ENCODE measurements at regions not wholly inside any gene's neighbourhood (a gene's known extent, or its start where the extent isn't known, plus 50 kb on each side); places are given as distances from the start of the nearest gene placed in this dataset.

DNA sequence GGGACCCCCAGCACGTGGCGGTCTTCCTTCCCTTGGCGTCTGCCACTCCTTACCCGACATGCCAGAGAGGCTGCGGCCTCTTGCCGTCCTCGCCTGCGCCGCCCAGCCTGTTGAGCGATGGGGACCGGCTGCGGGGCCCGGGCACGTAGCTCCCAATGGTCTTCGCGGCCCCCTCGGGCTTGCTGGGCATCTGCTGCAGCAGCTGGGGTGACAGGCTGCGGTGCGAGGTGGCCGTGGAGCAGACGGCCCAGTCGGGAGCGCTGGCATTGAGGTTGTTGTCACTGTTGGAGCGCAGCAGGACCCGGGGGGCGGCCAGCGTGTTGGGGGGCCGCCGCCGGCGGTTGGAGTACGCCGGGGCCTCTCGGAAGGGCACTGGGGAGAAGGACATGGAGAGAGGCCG is 422.0 kb downstream of the CTTN start:
- H3K4me3 ChIP-seq, result no peak overlapping the region
- TF ChIP-seq FOXP1 (CRISPR knock-in tag; IDR thresholded peaks at IDR 0.05), result no peak
- no peak for TF ChIP-seq NFIX (CRISPR knock-in tag; IDR thresholded peaks at IDR 0.05; ENCODE audit: low read depth)
- no peak for TF ChIP-seq BDP1 (IDR thresholded peaks at IDR 0.05; ENCODE audit: insufficient read depth, insufficient read length)
- TF ChIP-seq MTA1 (IDR thresholded peaks at IDR 0.05; ENCODE audit: borderline replicate concordance), result no peak
- no peak for TF ChIP-seq ZNF696 (CRISPR knock-in tag; conservative IDR thresholded peaks at IDR 0.05)
- TF ChIP-seq CCNT2 (IDR thresholded peaks at IDR 0.05; ENCODE audit: borderline replicate concordance, extremely low read depth, insufficient read length, low read depth, low read length), result no peak
- TF ChIP-seq PHF8 (IDR thresholded peaks at IDR 0.05; ENCODE audit: borderline replicate concordance, low read length), result no peak
- no peak for TF ChIP-seq MIER1 (IDR thresholded peaks at IDR 0.05; ENCODE audit: low read depth)
- no peak for TF ChIP-seq ZNF239 (CRISPR knock-in tag; IDR thresholded peaks at IDR 0.05)
- TF ChIP-seq, protein P1, sequence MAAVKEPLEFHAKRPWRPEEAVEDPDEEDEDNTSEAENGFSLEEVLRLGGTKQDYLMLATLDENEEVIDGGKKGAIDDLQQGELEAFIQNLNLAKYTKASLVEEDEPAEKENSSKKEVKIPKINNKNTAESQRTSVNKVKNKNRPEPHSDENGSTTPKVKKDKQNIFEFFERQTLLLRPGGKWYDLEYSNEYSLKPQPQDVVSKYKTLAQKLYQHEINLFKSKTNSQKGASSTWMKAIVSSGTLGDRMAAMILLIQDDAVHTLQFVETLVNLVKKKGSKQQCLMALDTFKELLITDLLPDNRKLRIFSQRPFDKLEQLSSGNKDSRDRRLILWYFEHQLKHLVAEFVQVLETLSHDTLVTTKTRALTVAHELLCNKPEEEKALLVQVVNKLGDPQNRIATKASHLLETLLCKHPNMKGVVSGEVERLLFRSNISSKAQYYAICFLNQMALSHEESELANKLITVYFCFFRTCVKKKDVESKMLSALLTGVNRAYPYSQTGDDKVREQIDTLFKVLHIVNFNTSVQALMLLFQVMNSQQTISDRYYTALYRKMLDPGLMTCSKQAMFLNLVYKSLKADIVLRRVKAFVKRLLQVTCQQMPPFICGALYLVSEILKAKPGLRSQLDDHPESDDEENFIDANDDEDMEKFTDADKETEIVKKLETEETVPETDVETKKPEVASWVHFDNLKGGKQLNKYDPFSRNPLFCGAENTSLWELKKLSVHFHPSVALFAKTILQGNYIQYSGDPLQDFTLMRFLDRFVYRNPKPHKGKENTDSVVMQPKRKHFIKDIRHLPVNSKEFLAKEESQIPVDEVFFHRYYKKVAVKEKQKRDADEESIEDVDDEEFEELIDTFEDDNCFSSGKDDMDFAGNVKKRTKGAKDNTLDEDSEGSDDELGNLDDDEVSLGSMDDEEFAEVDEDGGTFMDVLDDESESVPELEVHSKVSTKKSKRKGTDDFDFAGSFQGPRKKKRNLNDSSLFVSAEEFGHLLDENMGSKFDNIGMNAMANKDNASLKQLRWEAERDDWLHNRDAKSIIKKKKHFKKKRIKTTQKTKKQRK (IDR thresholded peaks at IDR 0.05; ENCODE audit: borderline replicate concordance, low read depth, low read length), result no peak
- no peak for TF ChIP-seq CBX3 (IDR thresholded peaks at IDR 0.05; ENCODE audit: borderline replicate concordance in 1 of 2, low read length in 2 of 2)
- no peak for TF ChIP-seq ZNF431 (CRISPR knock-in tag; IDR thresholded peaks at IDR 0.05)
- no peak overlapping the region for H3K4me2 ChIP-seq (ENCODE audit: insufficient read depth, low read length)
- intact Hi-C loops (cut with micrococcal nuclease), result no loop called here
- 0% methylated on average over 25 of the region's 35 CpGs for WGBS (ENCODE audit: insufficient coverage, low coverage, missing lambda C conversion rate)
- H4K20me1 ChIP-seq (replicated peaks; ENCODE audit: control insufficient read depth, insufficient read depth, low read length), result peaks cover 6% of the 10 kb centered on the region
- no TSS peak for BruUV-seq (replicated peaks)
- CTCF ChIA-PET (ENCODE audit: low intra/inter-chr PET ratio), result no interaction called here
- H3K9me1 ChIP-seq (ENCODE audit: control insufficient read depth, insufficient read depth, low read length), result peaks cover 3% of the 10 kb centered on the region
- H3K9ac ChIP-seq (ENCODE audit: insufficient read depth in 1 of 2, low read depth in 2 of 2, low read length in 2 of 2), result no peak overlapping the region
- H3K27me3 ChIP-seq (ENCODE audit: control insufficient read depth in 2 of 2, insufficient read depth in 2 of 2, low read length in 2 of 2), result peaks cover 18 to 66% of the 10 kb centered on the region in 2 experiments; a peak in 4 of 5 replicates
- no peak for ATAC-seq
- H3K79me2 ChIP-seq (ENCODE audit: control insufficient read depth, insufficient read depth, low read length), result no peaks in the 10 kb centered on the region
- H3K9me3 ChIP-seq (replicated peaks; ENCODE audit: control insufficient read depth, insufficient read depth, low read depth, low read length), result no peaks in the 10 kb centered on the region
- no peaks in the 10 kb centered on the region for H3K36me3 ChIP-seq (ENCODE audit: control insufficient read depth, insufficient read depth, low read length)
- in situ Hi-C loops (cut with MboI), result loop anchor here (25.0 kb wide), 1 partner anchor 242 kb away; no protein-coding TSS in a partner anchor
- POLR2A ChIA-PET, result interaction anchor here (0.7 kb wide), 1 partner anchor 439 kb away, joined by 4 read pairs; no protein-coding TSS in a partner anchor
- no peak overlapping the region for H3K27ac ChIP-seq (ENCODE audit: extremely low read depth, low read depth, low read length)
- no peaks in the 10 kb centered on the region for H3K4me1 ChIP-seq (replicated peaks in 1 of 2; ENCODE audit: control insufficient read depth in 2 of 2, insufficient read depth in 2 of 2, low read length in 2 of 2)
- H2AFZ ChIP-seq (ENCODE audit: low read depth, low read length), result no peak overlapping the region
- DNase-seq (ENCODE audit: extremely low read depth in 1 of 4, low spot score in 3 of 4), result no peak
- no peak for FAIRE-seq

Data from K562 (cell line).